ENCODE measurements at regions not wholly inside any gene's neighbourhood (a gene's known extent, or its start where the extent isn't known, plus 50 kb on each side); places are given as distances from the start of the nearest gene placed in this dataset.

GRCh38 chr2:105595536-105595935 lies 149.2 kb upstream of the NCK2 start:
- no peak for DNase-seq (ENCODE audit: low read depth, low spot score)

- DNase-seq (ENCODE audit: low read depth, low spot score): no peak
These were observed 151.3 kb upstream of the NCK2 start for GRCh38 chr2:105593221-105593967.

GRCh38 chr2:105592288-105592687 lies 152.4 kb upstream of the NCK2 start:
- no peak for DNase-seq (ENCODE audit: low read depth, low spot score)

GRCh38 chr2:105590780-105591660 lies 153.7 kb upstream of the NCK2 start:
- DNase-seq (ENCODE audit: low read depth, low spot score): no peak

GRCh38 chr2:105588581-105588980 lies 156.1 kb upstream of the NCK2 start:
- no peak for DNase-seq (ENCODE audit: low read depth, low spot score)

DNA sequence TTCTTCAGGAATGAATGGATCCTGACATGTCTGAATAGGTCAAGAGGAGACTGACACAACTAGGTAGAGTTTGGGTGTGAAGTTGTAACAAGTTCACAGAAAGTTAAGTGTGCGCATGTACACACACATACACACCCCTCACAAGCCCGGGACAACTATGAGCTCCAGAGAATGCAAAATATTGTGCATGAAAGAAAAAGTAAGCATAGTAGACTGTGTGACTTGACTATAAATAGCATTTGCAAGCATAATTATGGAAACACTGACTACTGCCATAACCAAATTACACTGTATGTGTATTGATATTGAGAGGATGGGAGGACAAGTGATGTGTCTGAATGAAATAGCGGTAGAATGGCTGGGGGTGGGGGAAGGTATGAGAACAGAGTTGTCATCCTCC lies 157.1 kb upstream of the NCK2 start:
- no peak for DNase-seq (ENCODE audit: low read depth, low spot score)

- DNase-seq (ENCODE audit: low read depth, low spot score): no peak
These were observed 160.2 kb upstream of the NCK2 start for GRCh38 chr2:105584435-105585010.

GRCh38 chr2:105582952-105583660 lies 161.6 kb upstream of the NCK2 start:
- DNase-seq (ENCODE audit: low read depth, low spot score): no peak

DNA sequence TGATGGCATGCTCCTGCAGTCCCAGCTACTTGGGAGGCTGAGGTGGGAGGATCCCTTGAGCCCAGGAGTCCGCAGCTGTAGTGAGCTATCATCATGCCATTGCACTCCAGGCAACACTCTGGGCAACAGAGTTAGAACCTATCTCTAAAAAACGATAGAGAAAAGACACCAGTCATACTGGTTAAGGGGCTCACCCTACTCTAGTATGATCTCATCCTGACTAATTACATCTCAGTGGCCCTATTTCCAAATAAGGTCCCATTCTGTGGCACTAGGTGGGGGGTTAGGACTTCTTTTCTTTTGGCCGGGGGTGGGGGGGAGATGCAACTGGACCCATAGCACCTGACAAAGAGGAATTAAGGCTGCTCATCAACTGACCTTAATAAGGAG lies 163.2 kb upstream of the NCK2 start:
- DNase-seq (ENCODE audit: low read depth, low spot score): no peak

- no peak for DNase-seq (ENCODE audit: low read depth, low spot score)
These were observed 163.7 kb upstream of the NCK2 start for GRCh38 chr2:105580870-105581554.

DNA sequence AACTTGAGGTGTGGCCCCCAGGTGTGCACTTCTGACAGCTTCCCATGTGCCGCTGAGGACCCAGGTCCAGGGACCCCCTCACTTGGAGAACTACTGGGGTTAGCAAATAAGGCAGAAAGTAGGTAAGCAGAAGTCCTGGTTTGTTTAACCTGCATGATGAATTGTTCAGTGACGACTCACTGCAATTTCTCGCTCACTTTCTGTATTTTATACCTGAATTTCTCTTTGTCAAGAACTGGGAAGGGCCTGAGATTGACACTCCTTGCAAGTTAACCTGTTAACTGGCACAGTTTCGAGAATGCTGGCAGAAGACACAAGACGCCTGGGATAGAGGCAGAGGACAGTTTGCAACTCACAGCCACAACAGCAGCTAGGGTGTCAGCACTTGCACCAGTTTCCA lies 164.5 kb upstream of the NCK2 start:
- DNase-seq (ENCODE audit: low read depth, low spot score): no peak

DNA sequence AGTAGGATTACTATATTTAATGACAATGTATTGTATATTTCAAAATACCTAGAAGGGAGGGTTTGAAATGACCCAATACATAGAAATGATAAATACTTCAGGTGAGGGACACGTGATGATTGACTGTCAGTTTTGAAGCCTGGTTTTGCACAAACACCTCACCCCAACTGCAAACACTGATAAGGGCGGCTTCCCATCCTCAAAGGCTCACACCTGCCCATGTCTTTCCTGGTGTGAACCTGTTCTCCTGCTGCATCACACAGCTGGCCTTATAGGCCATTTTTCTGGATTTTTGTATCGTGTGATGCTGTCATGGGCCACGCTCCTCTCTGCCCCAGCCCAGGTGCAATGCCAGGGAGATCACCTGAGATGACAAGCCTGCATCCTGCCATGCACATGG lies 166.5 kb upstream of the NCK2 start:
- no peak for DNase-seq (ENCODE audit: low read depth, low spot score)

- DNase-seq (ENCODE audit: low read depth, low spot score): no peak
These were observed 166.9 kb upstream of the NCK2 start for GRCh38 chr2:105577762-105578161.

GRCh38 chr2:105576440-105577241 lies 168.1 kb upstream of the NCK2 start:
- DNase-seq (ENCODE audit: low read depth, low spot score): peak; percentile 18

- no peak for DNase-seq (ENCODE audit: low read depth, low spot score)
These were observed 168.7 kb upstream of the NCK2 start for GRCh38 chr2:105576050-105576439.

DNA sequence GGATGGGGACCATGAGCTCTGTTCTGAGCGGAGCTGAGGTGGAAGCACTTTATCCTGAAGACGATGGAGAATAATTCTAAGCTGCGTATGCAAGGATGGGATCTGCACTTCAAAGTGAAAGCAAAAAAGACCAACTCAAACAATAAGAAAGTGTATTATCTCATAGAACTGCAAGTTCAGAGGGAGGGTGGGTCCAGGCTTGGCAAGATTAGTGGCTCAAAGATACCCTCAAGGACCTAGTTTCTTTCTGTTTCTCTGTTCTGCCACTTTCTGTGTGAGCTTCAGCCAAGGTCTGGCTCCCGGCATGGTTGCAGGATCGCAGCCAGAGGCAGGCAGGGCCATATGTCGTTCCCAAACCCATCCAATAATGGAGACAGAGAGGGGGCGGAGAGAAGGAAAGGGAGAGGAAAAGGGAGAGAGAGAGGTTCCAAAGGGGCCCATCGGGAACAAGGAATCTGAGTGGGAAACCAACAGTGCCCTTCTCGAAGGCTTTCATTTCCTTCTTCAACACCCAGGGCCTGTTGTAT lies 169.2 kb upstream of the NCK2 start:
- no peak for DNase-seq (ENCODE audit: low read depth, low spot score)

DNA sequence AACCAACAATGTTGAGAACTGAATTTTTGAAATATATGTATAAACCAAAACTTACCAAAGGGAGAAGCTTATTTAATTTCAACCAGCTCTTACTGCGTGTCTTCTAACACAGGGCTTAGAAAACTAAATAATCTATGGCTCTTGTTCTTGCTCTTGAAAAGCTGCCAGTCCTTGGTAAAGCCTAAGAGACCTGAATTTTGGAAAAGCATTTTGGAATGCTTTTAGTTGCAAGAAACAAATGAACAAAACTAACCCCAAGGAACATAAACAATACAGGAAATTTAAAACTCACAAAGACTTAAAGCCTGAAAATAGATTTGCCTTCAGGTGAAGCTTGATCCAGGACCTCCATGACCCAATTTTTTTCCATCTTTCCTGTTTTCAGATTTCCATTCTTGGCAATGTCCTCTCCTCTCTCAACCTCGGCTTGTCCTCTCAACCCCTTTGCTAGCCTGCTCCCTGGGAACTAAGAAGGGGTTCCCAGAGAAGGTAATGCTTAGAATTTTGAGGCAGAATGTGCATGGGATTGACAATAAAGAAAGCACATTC lies 169.8 kb upstream of the NCK2 start:
- no peak for DNase-seq (ENCODE audit: low read depth, low spot score)

DNA sequence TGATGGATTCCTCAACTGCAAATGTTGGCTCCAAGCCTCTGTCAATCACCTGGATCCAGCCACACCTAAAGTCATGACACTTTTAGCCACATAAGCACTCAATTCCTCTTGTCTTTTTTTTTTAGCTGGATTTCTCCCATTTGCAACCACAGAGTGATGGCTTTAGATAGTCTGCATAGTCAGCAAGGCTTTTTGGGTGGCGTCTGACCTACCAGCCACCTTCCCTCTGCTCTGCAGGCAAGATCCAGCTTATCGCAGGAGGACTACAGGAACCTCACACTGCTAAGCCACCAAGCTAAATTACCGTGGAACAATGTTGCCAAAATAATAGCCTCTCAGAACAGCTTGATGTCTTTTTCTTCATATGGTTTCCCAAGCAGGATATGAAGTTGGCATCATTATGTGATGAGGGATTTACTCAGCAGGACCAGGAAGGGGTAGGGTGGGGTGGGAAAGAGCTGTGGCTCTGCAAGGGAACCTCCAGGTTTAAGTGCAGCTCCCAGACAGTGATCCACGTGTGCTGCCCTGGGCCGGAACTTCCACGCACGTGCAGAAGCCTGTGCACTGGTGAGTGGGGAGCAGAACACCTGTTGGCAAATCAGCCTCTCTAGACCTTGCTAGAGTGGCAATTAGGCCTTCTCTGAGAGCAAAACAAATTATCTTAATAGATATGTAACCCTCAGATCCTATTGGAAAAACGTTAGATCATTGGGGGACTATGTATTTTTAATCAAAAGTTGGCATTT lies 170.6 kb upstream of the NCK2 start:
- DNase-seq (ENCODE audit: low read depth, low spot score): no peak

DNA sequence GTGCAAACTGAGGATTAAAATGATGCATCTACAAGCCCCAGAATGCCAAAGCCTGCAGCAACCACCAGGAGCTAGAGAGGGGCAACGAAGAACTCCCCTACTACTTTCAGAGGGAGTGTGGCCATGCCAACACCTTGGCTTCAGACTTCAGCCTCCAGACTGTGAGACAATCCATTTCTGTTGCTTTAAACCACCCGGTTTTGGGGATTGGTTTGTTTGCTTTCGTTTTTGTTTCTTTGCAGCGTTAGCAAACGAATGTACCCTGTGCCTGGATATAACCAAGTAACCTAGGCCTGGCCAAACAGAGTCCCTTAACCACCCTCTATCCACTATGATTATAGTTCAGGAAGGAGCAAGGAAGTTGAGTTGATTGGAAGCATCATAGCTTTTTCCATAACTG lies 171.2 kb upstream of the NCK2 start:
- no peak for DNase-seq (ENCODE audit: low read depth, low spot score)

Data from smooth muscle cell of the brain vasculature (primary cell).